Lung (tissue), 11 donors: ENCODE measurements at regions not wholly inside any gene's neighbourhood (a gene's known extent, or its start where the extent isn't known, plus 50 kb on each side); places are given as distances from the start of the nearest gene placed in this dataset.

Experiments used
- ATAC-seq: fragments of 200-7000 bp; cut with Tn5 transposase; one replicate; pipeline ENCODE4 v1.9.1; 2020; ENCODE audit warnings: moderate number of reproducible peaks; ENCODE audit not compliant: insufficient read depth, low FRiP score
- DNase-seq, 3 donors: peaks; one replicate each; pipeline ENCODE4 v3.0.0-alpha.2; 2013 to 2017
- H3K27ac ChIP-seq, 2 donors: one replicate each; pipeline ENCODE4 v1.5.1; 2013; ENCODE audit warnings: mild to moderate bottlenecking in 2 of 2, moderate library complexity in 2 of 2, control low read depth in 1 of 2, inconsistent platforms in 1 of 2, low read depth in 1 of 2, low read length in 1 of 2
- H3K27me3 ChIP-seq, 3 donors: one replicate each; pipeline ENCODE4 v1.5.1; 2013; ENCODE audit warnings: low read length in 2 of 3; ENCODE audit not compliant: control insufficient read depth in 3 of 3, insufficient read depth in 3 of 3
- H3K36me3 ChIP-seq, 4 donors: one replicate each; pipeline ENCODE4 v1.5.1; 2013; ENCODE audit warnings: low read length in 4 of 4, mild to moderate bottlenecking in 1 of 4, moderate library complexity in 1 of 4; ENCODE audit not compliant: control insufficient read depth in 4 of 4, insufficient read depth in 4 of 4
- H3K4me1 ChIP-seq, 5 donors: one replicate each; pipeline ENCODE4 v1.5.1; 2013; ENCODE audit warnings: low read length in 5 of 5, mild to moderate bottlenecking in 2 of 5, moderate library complexity in 1 of 5; ENCODE audit not compliant: control insufficient read depth in 5 of 5, insufficient read depth in 5 of 5
- H3K4me3 ChIP-seq: one replicate; pipeline ENCODE4 v1.5.1; 2013; ENCODE audit warnings: mild to moderate bottlenecking, control low read depth, moderate library complexity
- H3K9ac ChIP-seq, 2 donors: one replicate each; pipeline ENCODE4 v1.5.1; 2013; ENCODE audit warnings: low read length in 2 of 2, control low read depth in 1 of 2; ENCODE audit not compliant: insufficient read depth in 1 of 2
- H3K9me3 ChIP-seq, 4 donors: one replicate each; pipeline ENCODE4 v1.5.1; 2013; ENCODE audit warnings: low read length in 3 of 4, mild to moderate bottlenecking in 1 of 4, moderate library complexity in 1 of 4; ENCODE audit not compliant: control insufficient read depth in 4 of 4, insufficient read depth in 3 of 4
- WGBS, 2 donors: extraction: QIAGEN DNeasy Blood & Tissue Kit; methylation state at CpG; one replicate each; pipeline ENCODE4 v1.1.7; 2013; 5-methylcytosine and 5-hydroxymethylcytosine counted together
- TF ChIP-seq, protein P1 (sequence below): IDR thresholded peaks from 2 replicates; pipeline ENCODE4 v1.5.1; 2012; ENCODE audit warnings: mild to moderate bottlenecking; ENCODE audit errors: control extremely low read depth, extremely low read depth
- donor health status: control.
- donor health status: control.
- donor health status: Bipolar disorder and iron deficiency.
- donor health status: healthy.
- donor health status: DM: yes; HTN: yes; CAD: no.

DNA sequence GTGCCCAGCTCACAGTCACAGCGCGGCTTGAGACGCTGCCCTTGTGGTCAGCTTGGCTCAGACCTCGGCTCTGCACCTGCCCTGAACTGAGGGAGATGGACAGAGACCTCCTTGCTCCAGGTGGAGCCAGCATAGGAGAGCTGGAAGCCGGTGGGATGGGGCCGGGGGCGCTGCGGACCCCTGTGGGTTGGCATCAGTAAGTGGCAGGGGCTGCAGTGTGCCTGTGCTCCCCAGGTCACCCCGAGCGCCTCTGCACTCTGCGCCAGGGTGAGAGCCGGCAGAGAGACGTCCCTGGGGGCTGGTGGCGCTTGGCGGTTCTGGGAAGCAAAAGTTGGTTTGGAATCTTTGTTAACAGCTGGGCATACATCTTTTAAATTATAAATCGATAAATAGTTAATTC is 105.6 kb upstream of the TTC34 start:
- H3K4me3 ChIP-seq = no peak overlapping the region
- peaks cover 2 to 3% (median 2%) of the 10 kb centered on the region in 3 donors for H3K27me3 ChIP-seq
- TF ChIP-seq, protein P1, sequence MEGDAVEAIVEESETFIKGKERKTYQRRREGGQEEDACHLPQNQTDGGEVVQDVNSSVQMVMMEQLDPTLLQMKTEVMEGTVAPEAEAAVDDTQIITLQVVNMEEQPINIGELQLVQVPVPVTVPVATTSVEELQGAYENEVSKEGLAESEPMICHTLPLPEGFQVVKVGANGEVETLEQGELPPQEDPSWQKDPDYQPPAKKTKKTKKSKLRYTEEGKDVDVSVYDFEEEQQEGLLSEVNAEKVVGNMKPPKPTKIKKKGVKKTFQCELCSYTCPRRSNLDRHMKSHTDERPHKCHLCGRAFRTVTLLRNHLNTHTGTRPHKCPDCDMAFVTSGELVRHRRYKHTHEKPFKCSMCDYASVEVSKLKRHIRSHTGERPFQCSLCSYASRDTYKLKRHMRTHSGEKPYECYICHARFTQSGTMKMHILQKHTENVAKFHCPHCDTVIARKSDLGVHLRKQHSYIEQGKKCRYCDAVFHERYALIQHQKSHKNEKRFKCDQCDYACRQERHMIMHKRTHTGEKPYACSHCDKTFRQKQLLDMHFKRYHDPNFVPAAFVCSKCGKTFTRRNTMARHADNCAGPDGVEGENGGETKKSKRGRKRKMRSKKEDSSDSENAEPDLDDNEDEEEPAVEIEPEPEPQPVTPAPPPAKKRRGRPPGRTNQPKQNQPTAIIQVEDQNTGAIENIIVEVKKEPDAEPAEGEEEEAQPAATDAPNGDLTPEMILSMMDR = no peak
- no peak overlapping the region for H3K9ac ChIP-seq
- H3K9me3 ChIP-seq = no peaks in the 10 kb centered on the region
- peaks cover 0 to 13% (median 0%) of the 10 kb centered on the region in 5 donors for H3K4me1 ChIP-seq
- ATAC-seq (no peak), DNase-seq (no peak)
- WGBS, 2 donors = 89 to 93% methylated on average over 16 of the region's 16 CpGs
- no peaks in the 10 kb centered on the region for H3K36me3 ChIP-seq
- H3K27ac ChIP-seq = no peak overlapping the region

DNA sequence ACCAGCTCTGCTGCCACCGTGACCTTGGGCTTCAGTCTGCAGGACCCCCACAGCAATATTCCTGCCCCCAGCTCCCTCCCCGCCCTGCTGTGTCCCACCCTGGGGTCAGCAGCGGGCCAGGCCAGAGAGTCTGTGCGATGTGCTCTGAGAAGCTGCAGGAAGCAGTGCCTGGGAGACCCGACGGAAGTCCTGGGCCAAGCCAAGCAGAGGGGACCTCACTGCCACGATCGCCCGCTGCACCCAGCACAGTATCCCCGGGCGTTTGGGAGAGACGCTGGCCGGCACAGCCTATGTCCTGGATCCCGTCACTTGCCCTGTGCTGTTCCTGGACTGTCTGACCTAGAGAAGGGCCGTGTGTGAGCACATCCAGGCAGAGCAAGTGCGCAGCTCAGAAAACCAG is 106.6 kb upstream of the TTC34 start:
- no peak overlapping the region for H3K4me3 ChIP-seq
- ATAC-seq = no peak
- WGBS, 2 donors = 90 to 92% methylated on average over 16 of the region's 16 CpGs
- no peaks in the 10 kb centered on the region for H3K9me3 ChIP-seq
- no peak overlapping the region for H3K9ac ChIP-seq
- no peaks in the 10 kb centered on the region for H3K36me3 ChIP-seq
- peaks cover 0 to 2% (median under 1%) of the 10 kb centered on the region in 3 donors for H3K27me3 ChIP-seq
- no peak overlapping the region for H3K27ac ChIP-seq
- DNase-seq = no peak
- peaks cover 0 to 13% (median 0%) of the 10 kb centered on the region in 5 donors for H3K4me1 ChIP-seq
- TF ChIP-seq, protein P1 = no peak

DNA sequence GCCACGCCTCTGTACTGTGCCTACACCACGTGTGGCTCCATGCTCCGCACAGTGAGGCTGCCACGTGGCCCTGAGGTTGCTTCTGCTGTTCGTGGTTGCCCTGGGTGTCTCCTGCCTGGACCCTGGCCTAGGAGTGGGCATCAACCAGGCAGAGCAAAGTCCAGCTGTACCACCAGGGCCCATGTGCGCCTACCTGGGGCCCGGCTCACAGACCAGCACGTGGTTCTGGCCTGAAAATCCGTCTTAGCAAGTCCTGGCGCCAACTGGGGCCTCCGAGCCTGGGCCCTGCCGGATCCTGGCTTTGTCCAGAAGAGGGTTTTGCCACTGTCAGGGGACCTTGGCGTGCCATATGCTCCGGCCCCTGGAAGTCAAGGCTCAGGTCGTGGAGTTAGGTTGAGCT is 107.1 kb upstream of the TTC34 start:
- no peaks in the 10 kb centered on the region for H3K9me3 ChIP-seq
- TF ChIP-seq, protein P1 = no peak
- DNase-seq (no peak), ATAC-seq (no peak)
- peaks cover 0 to 13% (median 0%) of the 10 kb centered on the region in 5 donors for H3K4me1 ChIP-seq
- H3K36me3 ChIP-seq = no peaks in the 10 kb centered on the region
- no peak overlapping the region for H3K9ac ChIP-seq
- peaks cover 0 to 2% (median 0%) of the 10 kb centered on the region in 3 donors for H3K27me3 ChIP-seq
- no peak overlapping the region for H3K27ac ChIP-seq
- H3K4me3 ChIP-seq = no peak overlapping the region
- WGBS, 2 donors = 84 to 88% methylated on average over 15 of the region's 15 CpGs

DNA sequence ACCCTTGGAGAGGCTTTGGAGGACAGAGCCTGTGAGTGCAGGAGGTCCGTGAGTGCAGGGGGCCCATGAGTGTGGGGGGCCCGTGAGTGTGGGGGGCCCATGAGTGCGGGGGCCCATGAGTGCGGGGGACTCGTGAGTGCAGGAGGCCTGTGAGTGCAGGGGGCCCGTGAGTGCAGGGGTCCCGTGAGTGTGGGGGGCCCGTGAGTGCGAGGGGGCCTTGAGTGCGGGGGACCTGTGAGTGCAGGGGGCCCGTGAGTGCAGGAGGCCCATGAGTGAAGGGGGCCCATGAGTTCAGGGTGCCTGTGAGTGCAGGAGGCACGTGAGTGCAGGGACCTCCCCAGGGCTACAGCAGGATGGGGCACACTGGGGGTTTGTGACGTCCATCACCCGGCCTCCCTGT is 108.3 kb upstream of the TTC34 start:
- DNase-seq = no peak
- H3K9me3 ChIP-seq = no peaks in the 10 kb centered on the region
- WGBS, 2 donors = 71 to 92% methylated on average over 14 of the region's 14 CpGs

More for the DNA sequence above, 108.3 kb upstream of the TTC34 start:
- H3K4me1 ChIP-seq = peaks cover 0 to 13% (median 0%) of the 10 kb centered on the region in 5 donors
- no peak overlapping the region for H3K4me3 ChIP-seq
- no peak overlapping the region for H3K27ac ChIP-seq
- no peak overlapping the region for H3K9ac ChIP-seq
- H3K36me3 ChIP-seq = no peaks in the 10 kb centered on the region
- no peaks in the 10 kb centered on the region for H3K27me3 ChIP-seq
- TF ChIP-seq, protein P1 = no peak
- ATAC-seq = no peak
